Cardiac septum (tissue), 1 donor: ENCODE measurements at regions not wholly inside any gene's neighbourhood (a gene's known extent, or its start where the extent isn't known, plus 50 kb on each side); places are given as distances from the start of the nearest gene placed in this dataset.

Experiments used
- DNase-seq: peaks from one replicate; pipeline ENCODE4 v3.0.0-alpha.2; 2020; ENCODE audit warnings: low spot score
- intact Hi-C: fragments of 100-400 bp; cut with DNase I; formaldehyde crosslinking; loops from one replicate; pipeline ENCODE4 v1.14.0; 2022
- donor health status: DM: no; HTN: no; CAD: no.

- no peak for DNase-seq
- intact Hi-C loops: no loop called here
These were observed 148.9 kb upstream of the TMTC4 start for GRCh38 chr13:100823448-100823847.

GRCh38 chr13:100822871-100823443 lies 148.4 kb upstream of the TMTC4 start:
- DNase-seq: no peak
- intact Hi-C loops: no loop called here

- no peak for DNase-seq
- intact Hi-C loops: no loop called here
These were observed 144.1 kb upstream of the TMTC4 start for GRCh38 chr13:100818711-100819110.

- intact Hi-C loops: no loop called here
- no peak for DNase-seq
These were observed 143.3 kb upstream of the TMTC4 start for GRCh38 chr13:100817928-100818327.

- intact Hi-C loops: no loop called here
- DNase-seq: no peak
These were observed 141.0 kb upstream of the TMTC4 start for GRCh38 chr13:100815476-100816046.

- DNase-seq: no peak
- intact Hi-C loops: no loop called here
These were observed 138.5 kb upstream of the TMTC4 start for GRCh38 chr13:100812982-100813584.

- intact Hi-C loops: no loop called here
- no peak for DNase-seq
These were observed 137.3 kb upstream of the TMTC4 start for GRCh38 chr13:100811928-100812327.

- intact Hi-C loops: no loop called here
- DNase-seq: no peak
These were observed 136.7 kb upstream of the TMTC4 start for GRCh38 chr13:100811024-100811865.

- DNase-seq: no peak
- intact Hi-C loops: no loop called here
These were observed 135.9 kb upstream of the TMTC4 start for GRCh38 chr13:100810481-100810880.

- intact Hi-C loops: no loop called here
- DNase-seq: no peak
These were observed 135.3 kb upstream of the TMTC4 start for GRCh38 chr13:100809856-100810255.

GRCh38 chr13:100809129-100809390 lies 134.5 kb upstream of the TMTC4 start:
- DNase-seq: no peak
- intact Hi-C loops: no loop called here

GRCh38 chr13:100808330-100809128 lies 133.9 kb upstream of the TMTC4 start:
- intact Hi-C loops: no loop called here
- DNase-seq: no peak

- DNase-seq: no peak
- intact Hi-C loops: no loop called here
These were observed 128.5 kb upstream of the TMTC4 start for GRCh38 chr13:100803091-100803490.

- DNase-seq: no peak
- intact Hi-C loops: no loop called here
These were observed 125.8 kb upstream of the TMTC4 start for GRCh38 chr13:100800283-100800875.

- DNase-seq: no peak
- intact Hi-C loops: no loop called here
These were observed 124.3 kb upstream of the TMTC4 start for GRCh38 chr13:100798739-100799361.

GRCh38 chr13:100797921-100798320 lies 123.3 kb upstream of the TMTC4 start:
- intact Hi-C loops: no loop called here
- DNase-seq: no peak

- DNase-seq: no peak
- intact Hi-C loops: no loop called here
These were observed 121.9 kb upstream of the TMTC4 start for GRCh38 chr13:100796463-100796862.

GRCh38 chr13:100794575-100794974 lies 120.0 kb upstream of the TMTC4 start:
- no peak for DNase-seq

GRCh38 chr13:100790405-100790804 lies 115.8 kb upstream of the TMTC4 start:
- intact Hi-C loops: no loop called here
- no peak for DNase-seq

More at GRCh38 chr13:100794575-100794974, 120.0 kb upstream of the TMTC4 start:
- intact Hi-C loops: no loop called here
